Osteocyte (in vitro differentiated cells): ENCODE measurements at regions not wholly inside any gene's neighbourhood (a gene's known extent, or its start where the extent isn't known, plus 50 kb on each side); places are given as distances from the start of the nearest gene placed in this dataset.

Experiments
- DNase-seq: peaks from one replicate; pipeline ENCODE4 v3.0.0; 2021; ENCODE audit warnings: mixed read lengths; ENCODE audit not compliant: unreplicated experiment; ENCODE audit errors: extremely low spot score
- H3K27ac Mint-ChIP-seq: one replicate; pipeline ENCODE4 v1.8.0; 2021; ENCODE audit warnings: mild to moderate bottlenecking, mixed read lengths; ENCODE audit not compliant: unreplicated experiment
- H3K27me3 Mint-ChIP-seq: one replicate; pipeline ENCODE4 v1.8.0; 2021; ENCODE audit warnings: mixed read lengths; ENCODE audit not compliant: unreplicated experiment
- H3K36me3 Mint-ChIP-seq: one replicate; pipeline ENCODE4 v1.8.0; 2021; ENCODE audit warnings: mixed read lengths; ENCODE audit not compliant: unreplicated experiment
- H3K4me1 Mint-ChIP-seq: one replicate; pipeline ENCODE4 v1.8.0; 2021; ENCODE audit warnings: mixed read lengths; ENCODE audit not compliant: unreplicated experiment
- H3K4me3 Mint-ChIP-seq: one replicate; pipeline ENCODE4 v1.8.0; 2021; ENCODE audit warnings: mild to moderate bottlenecking, moderate library complexity, mixed read lengths; ENCODE audit not compliant: unreplicated experiment
- H3K9me3 Mint-ChIP-seq: one replicate; pipeline ENCODE4 v1.8.0; 2021; ENCODE audit warnings: mixed read lengths; ENCODE audit not compliant: unreplicated experiment
- CTCF ChIP-seq: fragments of 200-600 bp; sonication (generic); IDR thresholded peaks from 2 replicates; pipeline ENCODE4 v1.5.0; 2021; ENCODE audit warnings: antibody characterized with exemption, mild to moderate bottlenecking, moderate library complexity

GRCh38 chr6:9002833-9003232, 567.5 kb upstream of the SLC35B3 start:
- no peaks in the 10 kb centered on the region for H3K36me3 Mint-ChIP-seq
- no peak overlapping the region for H3K27ac Mint-ChIP-seq
- H3K4me3 Mint-ChIP-seq = no peak overlapping the region
- H3K9me3 Mint-ChIP-seq = peaks cover 5% of the 10 kb centered on the region
- H3K27me3 Mint-ChIP-seq = peaks cover 10% of the 10 kb centered on the region
- no peaks in the 10 kb centered on the region for H3K4me1 Mint-ChIP-seq
- TF ChIP-seq CTCF = no peak
- no peak for DNase-seq

GRCh38 chr6:8995156-8995555, 559.8 kb upstream of the SLC35B3 start:
- H3K4me1 Mint-ChIP-seq = no peaks in the 10 kb centered on the region
- no peak overlapping the region for H3K27ac Mint-ChIP-seq

GRCh38 chr6:8993111-8993510, 557.8 kb upstream of the SLC35B3 start:
- Mint-ChIP-seq H3K4me3 (no peak overlapping the region), H3K9me3 (no peaks in the 10 kb centered on the region), H3K4me1 (no peaks in the 10 kb centered on the region), H3K27me3 (peaks cover 5% of the 10 kb centered on the region), H3K27ac (no peak overlapping the region), H3K36me3 (no peaks in the 10 kb centered on the region)
- TF ChIP-seq CTCF = no peak
- DNase-seq = no peak

More at GRCh38 chr6:8995156-8995555, 559.8 kb upstream of the SLC35B3 start:
- peaks cover 5% of the 10 kb centered on the region for H3K27me3 Mint-ChIP-seq
- H3K36me3 Mint-ChIP-seq = no peaks in the 10 kb centered on the region
- DNase-seq = no peak
- no peaks in the 10 kb centered on the region for H3K9me3 Mint-ChIP-seq
- no peak for TF ChIP-seq CTCF
- no peak overlapping the region for H3K4me3 Mint-ChIP-seq

- TF ChIP-seq CTCF = no peak
- Mint-ChIP-seq H3K27me3 (no peaks in the 10 kb centered on the region), H3K4me1 (no peaks in the 10 kb centered on the region), H3K9me3 (no peaks in the 10 kb centered on the region), H3K4me3 (no peak overlapping the region), H3K27ac (no peak overlapping the region), H3K36me3 (no peaks in the 10 kb centered on the region)
- no peak for DNase-seq
Observed at GRCh38 chr6:8991844-8992243, 556.5 kb upstream of the SLC35B3 start.

GRCh38 chr6:8990075-8990474, 554.7 kb upstream of the SLC35B3 start:
- no peaks in the 10 kb centered on the region for H3K4me1 Mint-ChIP-seq
- no peaks in the 10 kb centered on the region for H3K9me3 Mint-ChIP-seq
- no peak overlapping the region for H3K27ac Mint-ChIP-seq
- H3K27me3 Mint-ChIP-seq = no peaks in the 10 kb centered on the region
- TF ChIP-seq CTCF = no peak
- no peak overlapping the region for H3K4me3 Mint-ChIP-seq
- H3K36me3 Mint-ChIP-seq = no peaks in the 10 kb centered on the region
- DNase-seq = no peak
